SK-N-SH (cell line): ENCODE measurements at regions not wholly inside any gene's neighbourhood (a gene's known extent, or its start where the extent isn't known, plus 50 kb on each side); places are given as distances from the start of the nearest gene placed in this dataset.

Source experiments
- EP300 ChIP-seq, 2 experiments: IDR thresholded peaks; 2 replicates each; pipeline versions ENCODE4 v1.4.0 to v1.6.1; 2012; ENCODE audit warnings: borderline replicate concordance in 1 of 2, low read depth in 1 of 2, low read length in 1 of 2
- GABPA ChIP-seq: IDR thresholded peaks from 2 replicates; pipeline ENCODE4 v1.4.0; 2012; ENCODE audit warnings: low read depth, mild to moderate bottlenecking
- POLR2AphosphoS5 ChIP-seq: IDR thresholded peaks from 2 replicates; pipeline ENCODE4 v1.6.1; 2012; ENCODE audit warnings: low read depth, low read length
- ZBTB33 ChIP-seq: IDR thresholded peaks from 2 replicates; pipeline ENCODE4 v1.4.0; 2012; ENCODE audit warnings: low read depth, borderline replicate concordance
- TF ChIP-seq, protein P1 (sequence below): fragments of 200-600 bp; sonication (generic); IDR thresholded peaks from 2 replicates; pipeline ENCODE4 v1.6.1; 2017; ENCODE audit warnings: antibody characterized with exemption, mild to moderate bottlenecking, moderate library complexity
- TF ChIP-seq, protein P2 (sequence below): IDR thresholded peaks from 2 replicates; pipeline ENCODE4 v1.4.0; 2012; ENCODE audit warnings: low read depth

DNA sequence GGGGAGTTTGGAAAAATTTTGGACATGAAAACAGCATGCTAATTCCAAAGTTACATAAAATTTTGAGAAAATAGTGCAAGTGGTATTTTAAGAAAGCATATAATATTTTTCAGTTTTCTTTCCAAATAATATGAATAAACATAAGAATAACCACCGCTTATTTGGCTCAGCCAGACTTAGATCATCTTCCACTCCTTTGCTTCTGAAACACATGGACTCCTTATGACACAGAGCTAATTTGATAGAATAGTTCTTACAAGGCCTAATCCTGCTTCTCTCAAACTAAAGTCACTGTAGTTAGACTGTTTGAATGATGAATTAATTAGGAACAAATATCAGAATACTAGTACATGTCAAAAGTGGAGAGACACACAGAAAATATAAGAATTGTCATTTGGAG lies 165.5 kb downstream of the POSTN start:
- no peak for TF ChIP-seq POLR2AphosphoS5
- TF ChIP-seq GABPA, result no peak
- no peak for TF ChIP-seq EP300 (IDR thresholded peaks at IDR 0.05; ENCODE audit: borderline replicate concordance in 1 of 2, low read depth in 1 of 2, low read length in 1 of 2)
- TF ChIP-seq, protein P1, sequence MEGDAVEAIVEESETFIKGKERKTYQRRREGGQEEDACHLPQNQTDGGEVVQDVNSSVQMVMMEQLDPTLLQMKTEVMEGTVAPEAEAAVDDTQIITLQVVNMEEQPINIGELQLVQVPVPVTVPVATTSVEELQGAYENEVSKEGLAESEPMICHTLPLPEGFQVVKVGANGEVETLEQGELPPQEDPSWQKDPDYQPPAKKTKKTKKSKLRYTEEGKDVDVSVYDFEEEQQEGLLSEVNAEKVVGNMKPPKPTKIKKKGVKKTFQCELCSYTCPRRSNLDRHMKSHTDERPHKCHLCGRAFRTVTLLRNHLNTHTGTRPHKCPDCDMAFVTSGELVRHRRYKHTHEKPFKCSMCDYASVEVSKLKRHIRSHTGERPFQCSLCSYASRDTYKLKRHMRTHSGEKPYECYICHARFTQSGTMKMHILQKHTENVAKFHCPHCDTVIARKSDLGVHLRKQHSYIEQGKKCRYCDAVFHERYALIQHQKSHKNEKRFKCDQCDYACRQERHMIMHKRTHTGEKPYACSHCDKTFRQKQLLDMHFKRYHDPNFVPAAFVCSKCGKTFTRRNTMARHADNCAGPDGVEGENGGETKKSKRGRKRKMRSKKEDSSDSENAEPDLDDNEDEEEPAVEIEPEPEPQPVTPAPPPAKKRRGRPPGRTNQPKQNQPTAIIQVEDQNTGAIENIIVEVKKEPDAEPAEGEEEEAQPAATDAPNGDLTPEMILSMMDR, result no peak
- no peak for TF ChIP-seq ZBTB33
- TF ChIP-seq, protein P2, sequence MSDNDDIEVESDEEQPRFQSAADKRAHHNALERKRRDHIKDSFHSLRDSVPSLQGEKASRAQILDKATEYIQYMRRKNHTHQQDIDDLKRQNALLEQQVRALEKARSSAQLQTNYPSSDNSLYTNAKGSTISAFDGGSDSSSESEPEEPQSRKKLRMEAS, result no peak
